K562 (cell line): ENCODE measurements at regions not wholly inside any gene's neighbourhood (a gene's known extent, or its start where the extent isn't known, plus 50 kb on each side); places are given as distances from the start of the nearest gene placed in this dataset.

Source experiments
- ATAC-seq: fragments of 200-7000 bp; cut with Tn5 transposase; 3 replicates; pipeline ENCODE4 v1.9.1; 2020; ENCODE audit warnings: moderate library complexity
- BruUV-seq: library from RNA; stranded (reverse); fragments of 400-500 nt; replicated peaks from 2 replicates; lab custom pipeline; 2021; lab: Mats Ljungman, UMichigan
- CTCF ChIA-PET: fragments of 300-600 bp; formaldehyde crosslinking; extraction: SDS; loops from one replicate; lab custom pipeline; 2021; ENCODE audit warnings: low intra/inter-chr PET ratio; lab: Yijun Ruan, JAX
- POLR2A ChIA-PET: fragments of 300-600, 350-650 bp; sonication (Branson Sonifier 250); formaldehyde crosslinking; extraction: SDS; loops from one replicate; lab custom pipeline; 2021; ENCODE audit warnings: antibody characterized with exemption, inconsistent platforms; lab: Yijun Ruan, JAX
- DNase-seq, 4 experiments: peaks; one replicate each; pipeline versions ENCODE4 v3.0.0 to v3.0.0-alpha.2; 2011 to 2018; ENCODE audit warnings: low spot score in 3 of 4, mixed read lengths in 3 of 4; ENCODE audit errors: extremely low read depth in 1 of 4
- FAIRE-seq: peaks from 2 replicates; lab custom pipeline; 2011; peaks lifted over from hg19 to GRCh38; lab: Jason Lieb, UNC
- H2AFZ ChIP-seq: 2 replicates; pipeline ENCODE4 v1.6.0; 2011; ENCODE audit warnings: low read depth, low read length, control low read depth, inconsistent platforms
- H3K27ac ChIP-seq: fragments of 200-600 bp; 3 replicates; pipeline ENCODE4 v1.8.0; 2011; ENCODE audit warnings: low read depth, mild to moderate bottlenecking, control low read depth, inconsistent platforms, low read length, moderate library complexity, mixed read lengths; ENCODE audit errors: extremely low read depth
- H3K27me3 ChIP-seq, 2 experiments: fragments of 300-600 bp in 1 of 2; 2 replicates in 1 of 2; 3 replicates in 1 of 2; pipeline versions ENCODE4 v1.6.0 to v1.8.0; 2011; ENCODE audit warnings: inconsistent platforms in 2 of 2, low read length in 2 of 2, mild to moderate bottlenecking in 1 of 2, mixed read lengths in 1 of 2, moderate library complexity in 1 of 2; ENCODE audit not compliant: control insufficient read depth in 2 of 2, insufficient read depth in 2 of 2
- H3K36me3 ChIP-seq: fragments of 300-600 bp; 3 replicates; pipeline ENCODE4 v1.8.0; 2011; ENCODE audit warnings: mild to moderate bottlenecking, low read length, inconsistent platforms; ENCODE audit not compliant: control insufficient read depth, insufficient read depth
- H3K4me1 ChIP-seq, 2 experiments: fragments of 200-600 bp in 1 of 2; replicated peaks in 1 of 2; 2 replicates in 1 of 2; 3 replicates in 1 of 2; pipeline versions ENCODE4 v1.5.1 to v1.8.0; 2011; ENCODE audit warnings: inconsistent platforms in 2 of 2, low read length in 2 of 2, mild to moderate bottlenecking in 1 of 2, mixed read lengths in 1 of 2, moderate library complexity in 1 of 2; ENCODE audit not compliant: control insufficient read depth in 2 of 2, insufficient read depth in 2 of 2
- H3K4me2 ChIP-seq: 2 replicates; pipeline ENCODE4 v1.6.1; 2011; ENCODE audit warnings: low read length, control low read depth, inconsistent platforms, mixed read lengths; ENCODE audit not compliant: insufficient read depth
- H3K4me3 ChIP-seq: fragments of 200-600 bp; sonication (generic), shearing (Covaris generic); 2 replicates; pipeline ENCODE4 v1.5.1; 2016; ENCODE audit warnings: control low read depth, inconsistent platforms
- H3K79me2 ChIP-seq: fragments of 200-600 bp; 3 replicates; pipeline ENCODE4 v1.8.0; 2011; ENCODE audit warnings: low read length, inconsistent platforms; ENCODE audit not compliant: control insufficient read depth, insufficient read depth
- H3K9ac ChIP-seq, 2 experiments: 2 replicates each; pipeline versions ENCODE4 v1.6.0 to v1.6.1; 2011; ENCODE audit warnings: low read depth in 2 of 2, low read length in 2 of 2, control low read depth in 1 of 2, inconsistent platforms in 1 of 2, mild to moderate bottlenecking in 1 of 2, mixed read lengths in 1 of 2; ENCODE audit not compliant: insufficient read depth in 1 of 2
- H3K9me1 ChIP-seq: one replicate; pipeline ENCODE4 v1.6.0; 2011; ENCODE audit warnings: inconsistent platforms, mild to moderate bottlenecking, low read length, moderate library complexity; ENCODE audit not compliant: control insufficient read depth, insufficient read depth
- H3K9me3 ChIP-seq: replicated peaks from 2 replicates; pipeline ENCODE4 v1.5.1; 2011; ENCODE audit warnings: low read depth, low read length, inconsistent platforms; ENCODE audit not compliant: control insufficient read depth, insufficient read depth
- H4K20me1 ChIP-seq: replicated peaks from 2 replicates; pipeline ENCODE4 v1.6.1; 2011; ENCODE audit warnings: low read length, inconsistent platforms, mixed read lengths; ENCODE audit not compliant: control insufficient read depth, insufficient read depth
- CCAR2 ChIP-seq: fragments of 200-400 bp; formaldehyde crosslinking; IDR thresholded peaks from 2 replicates; pipeline ENCODE4 v1.6.1; 2017; ENCODE audit warnings: mild to moderate bottlenecking, low read depth, low read length
- CLOCK ChIP-seq: fragments of 250-450 bp; sonication (Bioruptor Pico); IDR thresholded peaks from 2 replicates; pipeline ENCODE4 v1.4.0; 2020; ENCODE audit warnings: mild to moderate bottlenecking, moderate library complexity, borderline replicate concordance
- ELF4 ChIP-seq: fragments of 450-650 bp; formaldehyde crosslinking; IDR thresholded peaks from 2 replicates; pipeline ENCODE4 v1.4.0; 2022; ENCODE audit warnings: missing genetic modification characterization
- FOXP1 ChIP-seq: sonication (generic); formaldehyde crosslinking; IDR thresholded peaks from 2 replicates; pipeline ENCODE4 v1.8.0; 2022; ENCODE audit warnings: mild to moderate bottlenecking, missing genetic modification reagents
- HMBOX1 ChIP-seq: sonication (generic); IDR thresholded peaks from 2 replicates; pipeline ENCODE4 v1.6.1; 2016
- HMG20A ChIP-seq: fragments of 450-650 bp; formaldehyde crosslinking; conservative IDR thresholded peaks from 2 replicates; pipeline ENCODE4 v1.4.0; 2020; ENCODE audit warnings: mild to moderate bottlenecking, mixed read lengths
- MCM5 ChIP-seq: fragments of 450-650 bp; IDR thresholded peaks from 2 replicates; pipeline ENCODE4 v1.6.1; 2016; ENCODE audit warnings: low read depth
- SMAD1 ChIP-seq: fragments of 150-350 bp; IDR thresholded peaks from 2 replicates; pipeline ENCODE4 v1.6.1; 2014; ENCODE audit warnings: low read length, low read depth; ENCODE audit not compliant: partially characterized antibody
- STAT5A ChIP-seq: IDR thresholded peaks from 2 replicates; pipeline ENCODE4 v1.6.1; 2012; ENCODE audit warnings: low read length, inconsistent platforms, borderline replicate concordance
- TEAD4 ChIP-seq, 2 experiments: sonication (generic) in 1 of 2; formaldehyde crosslinking in 1 of 2; IDR thresholded peaks; 2 replicates each; pipeline versions ENCODE4 v1.6.1 to v1.8.0; 2012 to 2022; ENCODE audit warnings: borderline replicate concordance in 1 of 2, inconsistent platforms in 1 of 2, low read length in 1 of 2, mild to moderate bottlenecking in 1 of 2, missing genetic modification reagents in 1 of 2
- ZBTB8A ChIP-seq: fragments of 450-650 bp; IDR thresholded peaks from 2 replicates; pipeline ENCODE4 v1.6.1; 2018; ENCODE audit warnings: mild to moderate bottlenecking, moderate library complexity; ENCODE audit not compliant: partially characterized antibody
- ZNF184 ChIP-seq: sonication (generic); formaldehyde crosslinking; IDR thresholded peaks from 2 replicates; pipeline ENCODE4 v1.5.0; 2020; ENCODE audit warnings: missing genetic modification reagents
- ZNF212 ChIP-seq: fragments of 450-650 bp; formaldehyde crosslinking; IDR thresholded peaks from 2 replicates; pipeline ENCODE4 v1.4.0; 2020; ENCODE audit warnings: mild to moderate bottlenecking
- ZNF707 ChIP-seq: fragments of 250-450 bp; sonication (Bioruptor Pico); conservative IDR thresholded peaks from 2 replicates; pipeline ENCODE4 v1.8.0; 2022; ENCODE audit warnings: inconsistent platforms, mild to moderate bottlenecking, moderate library complexity
- ZNF717 ChIP-seq: fragments of 250-450 bp; sonication (Bioruptor Pico); IDR thresholded peaks from 2 replicates; pipeline ENCODE4 v1.5.0; 2021
- WGBS: fragments of 100-300 bp; shearing (Covaris generic); methylation state at CpG from one replicate; pipeline ENCODE4 v1.1.6; 2016; ENCODE audit warnings: low coverage, mixed read lengths; ENCODE audit not compliant: insufficient coverage; ENCODE audit errors: missing lambda C conversion rate; 5-methylcytosine and 5-hydroxymethylcytosine counted together
- in situ Hi-C: fragments of 300-500 bp; cut with MboI; formaldehyde crosslinking; loops from 4 replicates; pipeline ENCODE4 v1.15.0; 2018; ENCODE audit warnings: inconsistent platforms, mixed read lengths
- intact Hi-C: fragments of 100-400 bp; cut with micrococcal nuclease; formaldehyde crosslinking; loops from 2 replicates; pipeline ENCODE4 v1.14.2; 2022
- TF ChIP-seq, protein P1 (sequence below): fragments of 250-450 bp; sonication (Bioruptor Pico); IDR thresholded peaks from 2 replicates; pipeline ENCODE4 v1.6.1; 2021; ENCODE audit warnings: mild to moderate bottlenecking
- TF ChIP-seq, protein P2 (sequence below): fragments of 450-650 bp; formaldehyde crosslinking; IDR thresholded peaks from 2 replicates; pipeline ENCODE4 v1.4.0; 2022; ENCODE audit warnings: mild to moderate bottlenecking, moderate library complexity
- TF ChIP-seq, protein P3 (sequence below): fragments of 450-650 bp; IDR thresholded peaks from 2 replicates; pipeline ENCODE4 v1.6.1; 2017; ENCODE audit warnings: mild to moderate bottlenecking, moderate library complexity

GRCh38 chr11:80733361-80733760, 1292.5 kb upstream of the TENM4 start:
- in situ Hi-C loops (no loop called here), intact Hi-C loops (no loop called here)
- 2% methylated on average over 3 of the region's 3 CpGs for WGBS
- BruUV-seq = no TSS peak
- H3K36me3 ChIP-seq = no peaks in the 10 kb centered on the region
- no peaks in the 10 kb centered on the region for H3K4me1 ChIP-seq
- DNase-seq (no peak), FAIRE-seq (no peak), ATAC-seq (no peak)
- no peaks in the 10 kb centered on the region for H3K9me3 ChIP-seq
- H3K4me3 ChIP-seq = no peak overlapping the region
- no peaks in the 10 kb centered on the region for H4K20me1 ChIP-seq
- POLR2A ChIA-PET = no interaction called here
- H3K27ac ChIP-seq = no peak overlapping the region
- no peaks in the 10 kb centered on the region for H3K9me1 ChIP-seq
- H3K9ac ChIP-seq = no peak overlapping the region
- CTCF ChIA-PET = no interaction called here
- H3K27me3 ChIP-seq = no peaks in the 10 kb centered on the region
- H3K79me2 ChIP-seq = no peaks in the 10 kb centered on the region
- H2AFZ ChIP-seq = no peak overlapping the region
- H3K4me2 ChIP-seq = no peak overlapping the region
- TF ChIP-seq, protein P1, sequence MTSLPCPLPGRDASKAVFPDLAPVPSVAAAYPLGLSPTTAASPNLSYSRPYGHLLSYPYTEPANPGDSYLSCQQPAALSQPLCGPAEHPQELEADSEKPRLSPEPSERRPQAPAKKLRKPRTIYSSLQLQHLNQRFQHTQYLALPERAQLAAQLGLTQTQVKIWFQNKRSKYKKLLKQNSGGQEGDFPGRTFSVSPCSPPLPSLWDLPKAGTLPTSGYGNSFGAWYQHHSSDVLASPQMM (CRISPR knock-in tag) = no peak
- TF ChIP-seq ZBTB8A (no peak), ZNF717 (CRISPR knock-in tag) (no peak), HMBOX1 (no peak), ZNF707 (CRISPR knock-in tag) (no peak), STAT5A (no peak), MCM5 (no peak), SMAD1 (no peak), CLOCK (no peak), ZNF184 (CRISPR knock-in tag) (no peak), FOXP1 (CRISPR knock-in tag) (no peak), HMG20A (CRISPR knock-in tag) (no peak), CCAR2 (no peak), TEAD4 (IDR thresholded peaks at IDR 0.05; ENCODE audit: low read length) (no peak), TEAD4 (CRISPR knock-in tag; IDR thresholded peaks at IDR 0.05; ENCODE audit: borderline replicate concordance) (no peak), ELF4 (CRISPR knock-in tag) (no peak), ZNF212 (CRISPR knock-in tag) (no peak)
- TF ChIP-seq, protein P2, sequence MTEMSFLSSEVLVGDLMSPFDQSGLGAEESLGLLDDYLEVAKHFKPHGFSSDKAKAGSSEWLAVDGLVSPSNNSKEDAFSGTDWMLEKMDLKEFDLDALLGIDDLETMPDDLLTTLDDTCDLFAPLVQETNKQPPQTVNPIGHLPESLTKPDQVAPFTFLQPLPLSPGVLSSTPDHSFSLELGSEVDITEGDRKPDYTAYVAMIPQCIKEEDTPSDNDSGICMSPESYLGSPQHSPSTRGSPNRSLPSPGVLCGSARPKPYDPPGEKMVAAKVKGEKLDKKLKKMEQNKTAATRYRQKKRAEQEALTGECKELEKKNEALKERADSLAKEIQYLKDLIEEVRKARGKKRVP = no peak
- TF ChIP-seq, protein P3, sequence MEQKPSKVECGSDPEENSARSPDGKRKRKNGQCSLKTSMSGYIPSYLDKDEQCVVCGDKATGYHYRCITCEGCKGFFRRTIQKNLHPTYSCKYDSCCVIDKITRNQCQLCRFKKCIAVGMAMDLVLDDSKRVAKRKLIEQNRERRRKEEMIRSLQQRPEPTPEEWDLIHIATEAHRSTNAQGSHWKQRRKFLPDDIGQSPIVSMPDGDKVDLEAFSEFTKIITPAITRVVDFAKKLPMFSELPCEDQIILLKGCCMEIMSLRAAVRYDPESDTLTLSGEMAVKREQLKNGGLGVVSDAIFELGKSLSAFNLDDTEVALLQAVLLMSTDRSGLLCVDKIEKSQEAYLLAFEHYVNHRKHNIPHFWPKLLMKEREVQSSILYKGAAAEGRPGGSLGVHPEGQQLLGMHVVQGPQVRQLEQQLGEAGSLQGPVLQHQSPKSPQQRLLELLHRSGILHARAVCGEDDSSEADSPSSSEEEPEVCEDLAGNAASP = no peak
